Endodermal cell (in vitro differentiated cells): ENCODE measurements at regions not wholly inside any gene's neighbourhood (a gene's known extent, or its start where the extent isn't known, plus 50 kb on each side); places are given as distances from the start of the nearest gene placed in this dataset.

ENCODE experiments used
- DNase-seq: peaks from one replicate; pipeline ENCODE4 v3.0.0-alpha.2; 2017
- H3K27ac ChIP-seq: 2 replicates; pipeline ENCODE4 v1.5.1; 2013; ENCODE audit warnings: mild to moderate bottlenecking, low read depth, low read length, moderate library complexity
- H3K27me3 ChIP-seq: 2 replicates; pipeline ENCODE4 v1.6.1; 2013; ENCODE audit warnings: mild to moderate bottlenecking, low read length, moderate library complexity; ENCODE audit not compliant: insufficient read depth, control insufficient read depth, poor library complexity, severe bottlenecking
- H3K36me3 ChIP-seq: 2 replicates; pipeline ENCODE4 v1.7.0; 2013; ENCODE audit warnings: mild to moderate bottlenecking, low read length, moderate library complexity; ENCODE audit not compliant: control insufficient read depth, insufficient read depth
- H3K4me1 ChIP-seq: one replicate; pipeline ENCODE4 v1.7.0; 2013; ENCODE audit warnings: low read length; ENCODE audit not compliant: control insufficient read depth, insufficient read depth
- H3K4me3 ChIP-seq: 2 replicates; pipeline ENCODE4 v1.5.1; 2013; ENCODE audit warnings: mild to moderate bottlenecking, low read length, moderate library complexity
- H3K9ac ChIP-seq: 2 replicates; pipeline ENCODE4 v1.6.1; 2013; ENCODE audit warnings: mild to moderate bottlenecking, low read length, moderate library complexity; ENCODE audit not compliant: poor library complexity, severe bottlenecking; ENCODE audit errors: extremely low read depth
- H3K9me3 ChIP-seq: 2 replicates; pipeline ENCODE4 v1.6.1; 2013; ENCODE audit warnings: mild to moderate bottlenecking, low read length, moderate library complexity; ENCODE audit not compliant: control insufficient read depth
- H3K27ac Mint-ChIP-seq: 2 replicates; pipeline ENCODE4 v1.8.0; 2020; ENCODE audit warnings: mixed read lengths
- H3K27me3 Mint-ChIP-seq: 2 replicates; pipeline ENCODE4 v1.8.0; 2021; ENCODE audit warnings: mild to moderate bottlenecking, mixed read lengths; ENCODE audit not compliant: insufficient read depth
- H3K36me3 Mint-ChIP-seq: 2 replicates; pipeline ENCODE4 v1.8.0; 2020; ENCODE audit warnings: low read depth, mixed read lengths
- H3K4me1 Mint-ChIP-seq: 2 replicates; pipeline ENCODE4 v1.8.0; 2020; ENCODE audit warnings: mixed read lengths
- H3K4me3 Mint-ChIP-seq: 2 replicates; pipeline ENCODE4 v1.8.0; 2020; ENCODE audit warnings: mild to moderate bottlenecking, moderate library complexity, mixed read lengths
- H3K9me3 Mint-ChIP-seq: 2 replicates; pipeline ENCODE4 v1.8.0; 2020; ENCODE audit warnings: mild to moderate bottlenecking, mixed read lengths
- CTCF ChIP-seq: fragments of 200-600 bp; sonication (generic); conservative IDR thresholded peaks from 2 replicates; pipeline ENCODE4 v1.5.0; 2021; ENCODE audit warnings: antibody characterized with exemption, mild to moderate bottlenecking
- WGBS, 2 experiments: methylation state at CpG; one replicate each; pipeline versions ENCODE4 v1.1.5 to v1.1.7; 2013; ENCODE audit warnings: missing lambda C conversion rate in 2 of 2, mixed read lengths in 1 of 2; ENCODE audit not compliant: insufficient coverage in 1 of 2, insufficient read length in 1 of 2; 5-methylcytosine and 5-hydroxymethylcytosine counted together

DNA sequence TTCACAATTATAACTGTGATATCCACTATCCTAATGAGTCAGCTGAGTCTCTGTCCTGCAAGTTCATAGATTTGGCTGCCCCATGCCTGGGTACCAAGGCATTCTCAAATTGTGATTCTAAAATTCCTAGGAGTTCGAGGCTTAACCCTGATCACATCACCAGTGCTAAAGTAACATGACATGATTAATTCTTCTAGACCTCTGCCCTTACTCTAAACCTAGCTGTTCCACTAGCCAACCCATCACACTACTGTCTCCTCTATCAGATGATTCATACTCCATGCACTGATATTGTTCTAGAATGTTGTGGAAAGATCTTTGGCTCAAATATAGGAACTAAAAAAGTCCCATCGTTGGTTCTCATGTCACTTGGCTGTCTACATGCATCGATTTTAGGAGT lies 487.6 kb downstream of the PIK3C3 start:
- no peak overlapping the region for H3K9ac ChIP-seq
- Mint-ChIP-seq H3K4me3 (no peak overlapping the region), H3K27me3 (no peaks in the 10 kb centered on the region), H3K9me3 (peaks cover 29% of the 10 kb centered on the region), H3K27ac (no peak overlapping the region), H3K4me1 (no peaks in the 10 kb centered on the region), H3K36me3 (peaks cover 3% of the 10 kb centered on the region)
- H3K27me3 ChIP-seq: no peaks in the 10 kb centered on the region
- no peak overlapping the region for H3K27ac ChIP-seq
- no peak overlapping the region for H3K4me3 ChIP-seq
- no peak for TF ChIP-seq CTCF
- peaks cover 17% of the 10 kb centered on the region for H3K9me3 ChIP-seq
- no peaks in the 10 kb centered on the region for H3K4me1 ChIP-seq
- 92 to 96% methylated on average over 3 of the region's 3 CpGs for WGBS, 2 experiments
- no peaks in the 10 kb centered on the region for H3K36me3 ChIP-seq
- no peak for DNase-seq

GRCh38 chr18:42444349-42444748 lies 489.3 kb downstream of the PIK3C3 start:
- H3K4me1 Mint-ChIP-seq: no peaks in the 10 kb centered on the region
- no peak overlapping the region for H3K4me3 ChIP-seq

GRCh38 chr18:42445359-42445758 lies 490.3 kb downstream of the PIK3C3 start:
- no peak for TF ChIP-seq CTCF
- Histone ChIP-seq H3K4me3 (no peak overlapping the region), H3K27ac (no peak overlapping the region), H3K4me1 (no peaks in the 10 kb centered on the region), H3K27me3 (no peaks in the 10 kb centered on the region), H3K36me3 (no peaks in the 10 kb centered on the region), H3K9ac (no peak overlapping the region), H3K9me3 (peaks cover 34% of the 10 kb centered on the region)
- WGBS, 2 experiments: 80 to 96% methylated on average over 1 to 2 of the region's 2 CpGs
- H3K4me3 Mint-ChIP-seq: no peak overlapping the region
- no peaks in the 10 kb centered on the region for H3K27me3 Mint-ChIP-seq
- H3K4me1 Mint-ChIP-seq: no peaks in the 10 kb centered on the region
- H3K27ac Mint-ChIP-seq: no peak overlapping the region
- H3K36me3 Mint-ChIP-seq: peaks cover 9% of the 10 kb centered on the region
- H3K9me3 Mint-ChIP-seq: peaks cover 39% of the 10 kb centered on the region
- DNase-seq: no peak

More at GRCh38 chr18:42444349-42444748, 489.3 kb downstream of the PIK3C3 start:
- WGBS, 2 experiments: 56 to 81% methylated on average over 1 of the region's 1 CpG
- no peak overlapping the region for H3K9ac ChIP-seq
- no peak overlapping the region for H3K27ac ChIP-seq
- H3K36me3 Mint-ChIP-seq: peaks cover 9% of the 10 kb centered on the region
- H3K36me3 ChIP-seq: no peaks in the 10 kb centered on the region
- H3K27me3 ChIP-seq: no peaks in the 10 kb centered on the region
- peaks cover 42% of the 10 kb centered on the region for H3K9me3 Mint-ChIP-seq
- no peak overlapping the region for H3K4me3 Mint-ChIP-seq
- H3K27ac Mint-ChIP-seq: no peak overlapping the region
- H3K4me1 ChIP-seq: no peaks in the 10 kb centered on the region
- no peak for TF ChIP-seq CTCF
- DNase-seq: no peak
- H3K27me3 Mint-ChIP-seq: no peaks in the 10 kb centered on the region
- H3K9me3 ChIP-seq: peaks cover 34% of the 10 kb centered on the region
